Stimulated activated CD4-positive, alpha-beta T cell treated with anti-CD3 and anti-CD28 coated beads, Interleukin-15, amount 100 ng/mL, for 1 hour (primary cell): ENCODE measurements at regions not wholly inside any gene's neighbourhood (a gene's known extent, or its start where the extent isn't known, plus 50 kb on each side); places are given as distances from the start of the nearest gene placed in this dataset.

Source experiments
- DNase-seq, 2 donors: peaks; one replicate each; pipeline ENCODE4 v3.0.0-alpha.2; 2020; ENCODE audit warnings: low read depth in 1 of 2, low spot score in 1 of 2

DNA sequence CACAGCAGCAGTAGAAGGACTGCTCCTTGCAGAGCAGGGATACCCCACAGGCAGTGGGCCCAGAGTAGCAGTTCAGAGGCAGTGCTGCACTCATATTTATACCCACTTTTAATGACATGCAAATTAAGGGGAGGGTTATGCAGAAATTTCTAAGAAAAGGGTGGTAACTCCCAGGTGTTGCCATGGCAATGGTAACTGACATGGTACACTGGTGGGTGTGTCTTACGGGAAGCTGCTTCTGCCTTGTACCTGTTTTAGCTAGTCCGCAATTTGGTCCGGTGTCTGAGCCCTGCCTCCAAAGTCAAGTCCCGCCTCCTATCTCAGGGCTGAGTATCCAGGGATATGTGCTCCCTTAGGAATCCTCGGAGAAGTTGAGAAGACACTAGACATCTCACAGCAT is 79.2 kb upstream of the UQCRFS1 start:
- no peak for DNase-seq

- no peak for DNase-seq
Measured at GRCh38 chr19:29292562-29292961, 79.6 kb upstream of the UQCRFS1 start.

DNA sequence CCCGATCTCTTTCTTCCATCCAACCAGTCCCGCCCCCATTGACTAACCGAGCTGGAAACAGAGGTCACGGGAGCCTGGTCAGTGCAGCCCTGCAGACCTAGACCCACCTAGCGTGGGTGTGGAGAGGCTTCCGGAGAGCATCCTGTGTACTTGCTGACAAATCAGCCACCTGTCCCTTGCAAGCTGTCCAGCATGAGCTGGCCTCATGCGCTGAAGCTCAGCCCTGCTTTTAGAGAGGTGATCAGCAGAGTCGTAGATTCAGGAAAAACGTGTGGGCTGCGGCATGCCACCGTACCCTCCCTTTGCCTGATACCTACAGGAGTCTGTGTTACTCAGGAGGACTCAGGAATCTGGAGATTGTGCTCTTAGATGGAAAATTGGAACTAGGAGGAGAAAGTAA is 80.3 kb upstream of the UQCRFS1 start:
- no peak for DNase-seq

- no peak for DNase-seq
Measured at GRCh38 chr19:29293736-29294342, 80.9 kb upstream of the UQCRFS1 start.

- DNase-seq, result no peak
Measured at GRCh38 chr19:29294343-29294811, 81.4 kb upstream of the UQCRFS1 start.

DNA sequence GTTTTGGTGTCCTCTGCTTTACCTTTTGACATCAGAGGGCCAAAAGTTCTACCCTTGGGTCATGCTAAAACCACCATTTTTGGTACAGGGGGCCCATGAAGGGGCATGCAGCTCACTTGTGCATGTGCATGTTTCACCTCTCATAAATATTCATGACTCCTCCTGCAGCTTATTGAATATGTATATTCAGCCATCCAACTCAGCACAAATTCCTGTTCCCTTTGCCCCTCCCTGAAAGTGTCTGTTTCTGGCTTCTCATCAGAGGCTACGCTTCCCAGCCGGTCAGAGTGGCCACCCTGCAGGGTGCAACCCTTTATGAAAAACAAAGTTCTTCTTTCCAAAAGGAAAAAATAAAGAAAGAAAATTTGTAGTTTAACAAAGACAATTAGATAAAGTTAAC is 82.3 kb upstream of the UQCRFS1 start:
- DNase-seq, result no peak

- DNase-seq, result no peak
Measured at GRCh38 chr19:29297381-29297780, 84.4 kb upstream of the UQCRFS1 start.

DNA sequence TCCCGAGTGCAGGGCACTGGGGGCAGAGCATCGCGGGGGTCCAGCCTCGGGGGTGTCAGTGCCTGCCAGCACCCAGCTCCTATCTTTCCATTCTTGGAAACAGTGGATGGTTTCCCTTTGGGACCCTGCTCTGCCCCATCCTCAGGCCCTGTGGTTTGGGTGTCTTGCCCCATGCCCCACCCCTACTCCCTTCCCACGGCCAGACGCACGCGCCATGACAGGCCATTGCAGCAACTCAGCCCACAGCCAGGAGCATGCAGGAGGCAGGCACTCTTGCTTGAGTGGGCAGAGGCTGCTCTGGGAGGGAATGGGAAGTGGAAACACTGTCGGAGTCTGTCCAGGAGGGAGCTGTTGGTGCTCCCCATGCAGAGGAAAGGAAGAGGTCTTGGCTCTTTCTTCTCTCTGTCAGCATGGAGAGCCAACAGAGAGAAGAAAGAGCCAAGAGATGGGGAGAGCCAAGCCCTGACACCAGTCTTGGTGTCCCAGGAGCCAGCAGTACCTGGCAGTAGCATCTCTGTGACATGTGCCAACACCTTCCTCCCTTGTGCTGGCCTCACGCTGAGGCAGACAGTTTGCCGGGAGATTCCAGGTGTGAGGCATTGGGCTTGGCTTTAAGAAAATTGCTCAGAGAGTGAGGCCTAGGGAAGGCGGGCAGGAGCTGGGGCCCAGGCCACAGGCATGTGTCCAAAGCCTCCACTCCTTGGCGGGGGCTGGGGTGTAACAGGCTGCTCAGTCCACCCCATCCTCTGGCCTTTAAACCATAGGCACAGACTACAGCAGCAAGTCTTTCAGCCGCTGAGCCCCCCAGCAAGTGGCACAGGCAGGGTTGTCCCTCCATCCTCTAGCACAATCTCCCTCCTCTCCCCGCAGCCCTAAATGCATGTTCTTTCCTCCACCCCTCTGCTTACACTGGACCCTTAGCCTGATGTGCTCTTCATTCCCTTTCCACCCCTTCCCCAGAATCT is 86.7 kb upstream of the UQCRFS1 start:
- DNase-seq, result no peak

DNA sequence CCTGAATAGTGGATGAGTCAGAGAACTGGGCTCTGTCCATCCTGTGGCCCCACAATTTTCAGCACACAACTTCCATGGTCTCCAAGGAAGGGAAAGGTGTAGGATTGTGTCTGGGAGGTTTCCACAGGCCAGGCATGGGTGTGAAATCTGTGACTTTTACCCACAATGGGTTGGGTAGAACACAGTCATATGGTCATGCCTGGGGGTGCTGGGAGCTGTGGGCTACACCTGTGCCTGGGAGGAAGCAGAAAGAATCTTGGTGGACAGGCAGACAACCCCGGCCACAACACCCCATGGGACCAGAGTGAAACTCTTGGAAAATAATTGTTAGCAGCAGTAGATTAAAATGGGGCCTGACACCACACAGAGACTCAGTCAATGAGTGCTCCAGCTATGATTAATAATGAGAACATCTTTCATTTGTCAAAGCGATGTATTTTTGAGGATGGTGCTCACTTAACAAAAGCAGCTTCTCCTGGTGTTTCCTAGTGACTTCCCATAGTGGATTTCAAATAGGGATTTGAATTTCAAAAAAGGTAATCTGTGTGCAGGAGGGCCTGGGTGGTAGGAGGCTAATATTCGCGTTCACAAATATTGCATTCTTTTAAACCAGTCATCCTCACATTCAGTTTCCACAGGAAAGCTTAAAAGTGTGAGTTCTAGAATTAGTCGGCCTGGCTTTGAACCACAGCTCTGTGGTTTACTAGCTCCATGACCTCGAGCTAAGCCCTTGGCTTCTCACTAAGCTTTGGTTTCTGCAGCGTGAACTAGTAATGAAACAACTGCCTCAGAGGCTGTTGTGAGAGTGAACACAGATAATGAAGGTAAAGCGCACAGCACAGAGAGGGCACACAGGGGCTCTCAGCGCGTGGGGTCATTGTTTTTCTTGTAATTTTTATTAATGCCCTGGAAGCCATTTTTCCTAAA is 89.3 kb upstream of the UQCRFS1 start:
- no peak for DNase-seq

- no peak for DNase-seq
Measured at GRCh38 chr19:29303069-29303718, 90.2 kb upstream of the UQCRFS1 start.

GRCh38 chr19:29303719-29304090 is 90.8 kb upstream of the UQCRFS1 start:
- DNase-seq, result no peak

- DNase-seq, result no peak
Measured at GRCh38 chr19:29305268-29305667, 92.3 kb upstream of the UQCRFS1 start.

GRCh38 chr19:29308977-29309590 is 96.1 kb upstream of the UQCRFS1 start:
- no peak for DNase-seq

DNA sequence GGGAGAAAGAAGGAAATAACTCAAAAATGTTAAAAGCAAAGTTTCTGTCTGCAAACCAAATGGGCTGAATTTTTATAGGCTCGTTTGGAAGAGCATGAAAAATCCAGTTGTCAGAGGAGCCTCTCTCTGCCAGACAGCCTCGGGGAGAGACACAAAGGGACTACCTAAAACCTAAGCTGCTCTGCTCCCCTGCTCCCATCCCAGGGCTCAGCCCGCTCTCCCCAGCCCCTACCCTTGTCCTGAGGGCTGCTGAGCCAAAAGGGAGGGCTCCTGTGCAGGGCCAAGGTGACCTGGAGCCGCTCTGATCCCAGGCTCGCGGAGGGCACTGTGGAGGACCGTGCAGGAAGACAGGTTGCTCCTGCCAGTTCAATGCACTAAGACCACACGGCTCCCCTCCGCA is 96.7 kb upstream of the UQCRFS1 start:
- no peak for DNase-seq

DNA sequence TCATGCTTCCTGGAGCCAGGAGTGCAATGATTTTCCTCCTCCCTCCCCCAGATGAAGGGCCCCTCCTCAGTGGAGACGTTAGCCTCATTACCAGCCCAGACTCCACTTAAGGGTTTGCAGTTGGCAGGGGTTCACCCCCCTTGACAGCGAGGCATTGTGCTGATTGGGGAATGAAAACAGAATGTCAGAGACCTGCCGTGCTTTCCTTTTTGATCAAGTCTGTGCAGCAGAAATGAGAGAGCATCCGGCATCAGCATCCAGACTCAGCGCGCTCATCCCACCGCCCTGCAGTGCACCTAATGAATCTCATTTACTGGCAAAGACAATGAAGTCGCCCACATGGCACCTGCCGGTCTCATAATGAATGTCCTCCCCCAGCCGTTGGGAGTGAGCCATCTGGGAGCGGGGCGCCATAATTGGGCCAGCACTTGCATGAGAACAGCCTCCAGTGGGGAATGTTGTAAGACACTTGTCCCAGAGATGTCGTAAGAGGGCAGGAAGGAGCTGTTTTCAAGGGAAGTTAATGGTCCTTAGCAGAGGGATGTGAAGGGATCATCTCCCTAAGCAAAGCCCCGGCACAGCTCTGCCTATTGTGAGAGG is 98.3 kb upstream of the UQCRFS1 start:
- no peak for DNase-seq

DNA sequence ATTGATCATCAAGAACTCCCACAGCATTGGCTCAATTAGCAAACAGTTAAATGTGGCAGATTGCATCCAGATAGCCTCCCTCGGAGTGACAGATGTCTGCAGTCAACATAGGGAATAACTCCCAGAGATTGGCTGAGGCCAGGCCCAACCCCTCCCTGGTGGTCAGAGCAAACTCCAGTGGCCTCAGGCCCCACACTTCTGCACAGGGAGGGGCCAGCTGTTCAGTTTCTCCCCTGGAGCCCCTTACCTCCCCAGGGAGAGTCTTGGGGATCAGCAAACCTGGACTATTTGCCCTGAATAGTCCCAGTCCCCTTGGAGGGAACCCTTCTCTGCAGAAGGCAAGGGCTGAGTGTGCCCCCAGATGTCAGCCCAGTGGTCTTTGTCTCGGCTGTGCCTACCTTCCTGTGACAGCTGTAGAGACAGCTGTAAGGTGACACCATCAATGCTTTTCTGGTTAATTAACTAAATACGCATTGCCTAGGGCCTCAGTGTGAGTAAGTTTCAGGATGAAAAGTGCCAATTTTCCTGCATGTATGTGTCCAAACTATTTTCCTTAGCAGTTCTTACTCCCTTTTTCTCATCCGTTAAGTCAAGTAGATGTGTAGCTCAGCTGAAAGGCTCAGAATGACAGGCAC is 102.7 kb upstream of the UQCRFS1 start:
- no peak for DNase-seq

DNA sequence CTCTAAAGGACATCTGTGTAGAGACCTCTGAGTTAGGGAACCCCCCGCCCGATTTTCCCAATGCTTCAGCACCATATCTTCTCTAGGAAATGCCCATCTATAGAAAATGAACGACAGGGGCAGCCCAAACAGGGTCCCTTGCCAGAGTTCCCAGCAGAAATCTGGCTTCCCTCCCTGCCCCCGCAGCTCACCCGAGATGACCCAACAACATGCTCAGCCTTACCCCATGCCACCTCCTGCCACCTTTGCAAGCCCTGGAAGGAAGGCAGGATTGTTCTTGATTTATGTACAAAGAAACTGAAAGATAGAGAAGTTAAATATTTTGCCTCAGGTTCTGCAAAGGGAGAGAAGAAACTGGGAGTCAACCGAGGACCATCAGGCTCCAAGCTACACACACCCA is 105.6 kb upstream of the UQCRFS1 start:
- no peak for DNase-seq

DNA sequence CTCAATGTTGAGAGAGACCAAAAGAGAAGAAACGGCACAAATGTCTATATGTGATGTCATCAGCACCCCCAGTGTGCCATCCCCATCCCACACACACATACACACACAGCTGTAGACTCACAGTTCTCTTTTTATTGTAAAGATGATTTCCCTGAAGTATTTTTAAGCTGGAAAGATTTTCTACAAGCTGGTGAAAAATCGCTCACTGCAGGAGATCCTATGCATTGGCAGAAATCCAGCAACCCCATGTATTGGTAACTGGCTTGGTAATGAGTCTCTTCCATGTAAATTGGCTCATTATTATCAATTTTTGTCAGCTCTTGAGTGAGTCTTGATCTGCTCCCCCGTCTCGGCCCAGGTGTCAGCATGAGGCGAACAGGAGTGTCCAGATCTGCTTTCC is 107.1 kb upstream of the UQCRFS1 start:
- no peak for DNase-seq

DNA sequence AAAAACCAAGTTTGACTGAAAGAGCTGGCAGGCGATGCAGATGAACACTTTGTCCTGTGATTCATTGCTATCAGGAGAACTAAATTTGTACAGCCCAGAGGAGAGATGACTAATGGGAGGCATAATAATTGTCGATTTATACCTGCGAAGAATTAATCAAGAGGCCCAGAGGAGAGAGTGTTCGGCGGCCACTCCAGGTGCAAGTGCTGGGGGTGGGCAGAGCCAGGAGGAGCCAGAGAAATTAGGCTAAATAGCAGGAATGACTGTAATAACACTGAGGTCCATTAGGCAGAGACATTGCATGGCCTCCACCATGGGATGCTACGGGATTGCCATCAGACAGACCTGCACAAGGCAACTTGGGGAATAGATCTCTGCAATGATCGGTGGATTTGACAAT is 107.7 kb upstream of the UQCRFS1 start:
- DNase-seq, result no peak

DNA sequence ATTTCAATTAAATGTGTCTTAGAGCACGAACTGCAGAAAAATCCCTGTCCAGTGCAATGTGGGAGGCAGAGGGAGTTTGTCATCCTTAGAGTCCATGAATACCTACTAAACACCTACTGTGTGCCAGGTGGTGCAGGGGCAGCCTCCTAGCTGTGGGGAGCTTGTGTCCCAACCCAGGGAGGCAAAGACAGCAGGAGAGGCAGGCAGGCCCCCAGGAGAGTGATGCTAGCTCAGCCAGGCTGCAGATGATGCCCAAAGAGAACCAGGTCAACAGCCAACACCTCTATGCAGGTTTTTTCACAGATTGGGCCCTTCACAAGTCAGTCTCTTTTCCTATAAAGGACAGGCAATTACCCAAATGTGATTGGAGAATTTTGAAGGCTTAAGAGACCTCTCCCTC is 108.2 kb upstream of the UQCRFS1 start:
- no peak for DNase-seq
